Stomach (tissue), 4 donors: ENCODE measurements at regions not wholly inside any gene's neighbourhood (a gene's known extent, or its start where the extent isn't known, plus 50 kb on each side); places are given as distances from the start of the nearest gene placed in this dataset.

Experiments used
- CTCF ChIP-seq, 7 experiments: fragments of 450-650 bp in 4 of 7; fragments of 200-600 bp in 3 of 7; sonication (generic) in 3 of 7; IDR thresholded peaks; one replicate each; pipeline ENCODE4 v1.5.1; 2016 to 2019; ENCODE audit warnings: antibody characterized with exemption in 7 of 7, control low read depth in 2 of 7, mild to moderate bottlenecking in 1 of 7
- EP300 ChIP-seq: sonication (generic); formaldehyde crosslinking; IDR thresholded peaks from one replicate; pipeline ENCODE4 v1.6.1; 2017; ENCODE audit warnings: antibody characterized with exemption
- POLR2A ChIP-seq, 4 donors: fragments of 450-650 bp; IDR thresholded peaks; one replicate each; pipeline ENCODE4 v1.6.1; 2016; ENCODE audit warnings: antibody characterized with exemption in 4 of 4, control low read depth in 2 of 4, mild to moderate bottlenecking in 1 of 4, moderate library complexity in 1 of 4
- POLR2AphosphoS5 ChIP-seq, 3 donors: sonication (generic); formaldehyde crosslinking; IDR thresholded peaks; one replicate each; pipeline ENCODE4 v1.6.1; 2016; ENCODE audit warnings: antibody characterized with exemption in 3 of 3

GRCh38 chr9:16191191-16191590 is 638.3 kb downstream of the CCDC171 start:
- no peak for TF ChIP-seq EP300
- TF ChIP-seq CTCF (IDR thresholded peaks at IDR 0.05) = no peak
- no peak for TF ChIP-seq POLR2AphosphoS5 (IDR thresholded peaks at IDR 0.05)
- no peak for TF ChIP-seq POLR2A (IDR thresholded peaks at IDR 0.05)
